Esophagus muscularis mucosa (tissue), 4 donors: ENCODE measurements at regions not wholly inside any gene's neighbourhood (a gene's known extent, or its start where the extent isn't known, plus 50 kb on each side); places are given as distances from the start of the nearest gene placed in this dataset.

ENCODE experiments used
- DNase-seq: peaks from one replicate; pipeline ENCODE4 v3.0.0-alpha.2; 2017; ENCODE audit errors: extremely low spot score
- H3K27ac ChIP-seq, 4 donors: fragments of 200-600 bp; sonication (generic); replicated peaks in 1 of 4; 1 replicate in 3 of 4; 2 replicates in 1 of 4; pipeline ENCODE4 v1.5.1; 2016 to 2019; ENCODE audit warnings: mild to moderate bottlenecking in 1 of 4
- H3K27me3 ChIP-seq, 4 donors: fragments of 200-600 bp; sonication (generic); one replicate each; pipeline versions ENCODE4 v1.5.1 to v1.6.0; 2016 to 2019
- H3K36me3 ChIP-seq, 4 donors: fragments of 200-600 bp; sonication (generic); one replicate each; pipeline ENCODE4 v1.5.1; 2016 to 2019
- H3K4me1 ChIP-seq, 4 donors: fragments of 200-600 bp; sonication (generic); one replicate each; pipeline ENCODE4 v1.5.1; 2016 to 2019
- H3K4me3 ChIP-seq, 4 donors: fragments of 200-600 bp; sonication (generic); 1 replicate in 2 of 4; 2 replicates in 2 of 4; pipeline ENCODE4 v1.5.1; 2016 to 2019; ENCODE audit warnings: mild to moderate bottlenecking in 4 of 4, moderate library complexity in 1 of 4
- H3K9me3 ChIP-seq, 4 donors: fragments of 200-600 bp; sonication (generic); 1 replicate in 3 of 4; 2 replicates in 1 of 4; pipeline ENCODE4 v1.5.1; 2016 to 2019
- EP300 ChIP-seq: sonication (generic); formaldehyde crosslinking; IDR thresholded peaks from one replicate; pipeline ENCODE4 v1.6.1; 2017; ENCODE audit warnings: antibody characterized with exemption
- POLR2A ChIP-seq: fragments of 450-650 bp; IDR thresholded peaks from one replicate; pipeline ENCODE4 v1.6.1; 2017; ENCODE audit warnings: antibody characterized with exemption, moderate library complexity, mild to moderate bottlenecking, low read depth
- POLR2AphosphoS5 ChIP-seq, 2 donors: sonication (generic); formaldehyde crosslinking; IDR thresholded peaks; one replicate each; pipeline ENCODE4 v1.6.1; 2017; ENCODE audit warnings: antibody characterized with exemption in 2 of 2
- WGBS: methylation state at CpG from one replicate; pipeline ENCODE4 v1.1.5; 2018; 5-methylcytosine and 5-hydroxymethylcytosine counted together
- intact Hi-C: fragments of 100-400 bp; cut with DNase I; formaldehyde crosslinking; loops from one replicate; pipeline ENCODE4 v1.15.1; 2023
- TF ChIP-seq, protein P1 (sequence below), 3 experiments: fragments of 200-600 bp in 2 of 3; fragments of 450-650 bp in 1 of 3; sonication (generic) in 2 of 3; IDR thresholded peaks; one replicate each; pipeline ENCODE4 v1.5.1; 2017 to 2019; ENCODE audit warnings: antibody characterized with exemption in 3 of 3, mild to moderate bottlenecking in 2 of 3, moderate library complexity in 1 of 3

DNA sequence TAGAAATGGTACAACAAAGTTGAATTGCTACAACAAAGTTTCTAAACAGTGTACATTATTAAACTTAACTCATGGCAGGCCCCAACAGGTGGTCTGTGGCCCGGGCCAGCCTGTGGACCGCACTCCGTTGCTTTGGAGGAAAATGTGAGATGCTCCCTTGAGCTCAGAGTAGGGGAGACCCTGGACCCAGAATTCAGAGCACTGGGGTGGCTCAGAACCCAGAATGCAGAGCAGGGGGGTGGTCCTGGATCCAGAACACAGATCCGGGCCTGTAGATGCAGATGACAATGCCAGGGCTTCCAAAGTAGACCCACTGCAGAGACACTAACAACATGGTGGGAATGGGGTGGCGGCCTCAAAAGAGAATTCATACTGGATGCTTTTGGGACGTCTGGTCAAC is 311.0 kb downstream of the NDUFA10 start:
- Histone ChIP-seq H3K27me3 (no peaks in the 10 kb centered on the region), H3K36me3 (no peaks in the 10 kb centered on the region), H3K4me1 (peaks cover 0 to 8% (median 3%) of the 10 kb centered on the region in 4 donors), H3K4me3 (no peak overlapping the region), H3K27ac (no peak overlapping the region), H3K9me3 (peaks cover 0 to 23% (median 18%) of the 10 kb centered on the region in 4 donors)
- intact Hi-C loops, result no loop called here
- 67% methylated on average over 5 of the region's 6 CpGs for WGBS
- no peak for DNase-seq
- TF ChIP-seq POLR2AphosphoS5 (IDR thresholded peaks at IDR 0.05) (no peak), POLR2A (no peak), EP300 (no peak)
- TF ChIP-seq, protein P1, sequence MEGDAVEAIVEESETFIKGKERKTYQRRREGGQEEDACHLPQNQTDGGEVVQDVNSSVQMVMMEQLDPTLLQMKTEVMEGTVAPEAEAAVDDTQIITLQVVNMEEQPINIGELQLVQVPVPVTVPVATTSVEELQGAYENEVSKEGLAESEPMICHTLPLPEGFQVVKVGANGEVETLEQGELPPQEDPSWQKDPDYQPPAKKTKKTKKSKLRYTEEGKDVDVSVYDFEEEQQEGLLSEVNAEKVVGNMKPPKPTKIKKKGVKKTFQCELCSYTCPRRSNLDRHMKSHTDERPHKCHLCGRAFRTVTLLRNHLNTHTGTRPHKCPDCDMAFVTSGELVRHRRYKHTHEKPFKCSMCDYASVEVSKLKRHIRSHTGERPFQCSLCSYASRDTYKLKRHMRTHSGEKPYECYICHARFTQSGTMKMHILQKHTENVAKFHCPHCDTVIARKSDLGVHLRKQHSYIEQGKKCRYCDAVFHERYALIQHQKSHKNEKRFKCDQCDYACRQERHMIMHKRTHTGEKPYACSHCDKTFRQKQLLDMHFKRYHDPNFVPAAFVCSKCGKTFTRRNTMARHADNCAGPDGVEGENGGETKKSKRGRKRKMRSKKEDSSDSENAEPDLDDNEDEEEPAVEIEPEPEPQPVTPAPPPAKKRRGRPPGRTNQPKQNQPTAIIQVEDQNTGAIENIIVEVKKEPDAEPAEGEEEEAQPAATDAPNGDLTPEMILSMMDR (IDR thresholded peaks at IDR 0.05), result no peak

DNA sequence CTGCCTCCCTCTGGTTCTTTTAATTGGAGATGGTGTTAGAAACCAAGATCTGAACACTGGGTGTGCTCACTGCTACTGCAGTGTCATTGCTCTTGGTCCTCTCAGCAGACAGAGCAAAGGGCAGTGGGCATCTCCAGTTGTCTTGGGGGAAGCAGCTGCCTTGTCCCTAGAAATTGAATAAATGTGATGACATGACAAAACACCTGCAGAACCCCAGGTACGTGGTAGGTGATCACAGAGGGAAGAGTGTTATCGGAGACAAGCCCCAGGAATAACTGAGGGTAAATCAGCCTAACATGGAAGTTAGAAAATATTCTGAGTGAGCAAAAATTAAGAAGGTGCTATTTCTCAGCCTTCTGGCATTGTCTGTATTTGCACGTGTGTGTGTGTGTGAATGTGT is 311.9 kb upstream of the HDAC4 start:
- H3K36me3 ChIP-seq, result no peaks in the 10 kb centered on the region
- DNase-seq, result no peak
- 93% methylated on average over 3 of the region's 3 CpGs for WGBS
- H3K9me3 ChIP-seq, result peaks cover 0 to 24% (median 18%) of the 10 kb centered on the region in 4 donors
- intact Hi-C loops, result no loop called here
- TF ChIP-seq EP300 (no peak), POLR2A (no peak), POLR2AphosphoS5 (IDR thresholded peaks at IDR 0.05) (no peak)
- TF ChIP-seq, protein P1 (IDR thresholded peaks at IDR 0.05), result no peak
- H3K4me3 ChIP-seq, result no peak overlapping the region
- H3K27ac ChIP-seq, result no peak overlapping the region
- H3K4me1 ChIP-seq, result peaks cover 0 to 8% (median 3%) of the 10 kb centered on the region in 4 donors
- no peaks in the 10 kb centered on the region for H3K27me3 ChIP-seq

DNA sequence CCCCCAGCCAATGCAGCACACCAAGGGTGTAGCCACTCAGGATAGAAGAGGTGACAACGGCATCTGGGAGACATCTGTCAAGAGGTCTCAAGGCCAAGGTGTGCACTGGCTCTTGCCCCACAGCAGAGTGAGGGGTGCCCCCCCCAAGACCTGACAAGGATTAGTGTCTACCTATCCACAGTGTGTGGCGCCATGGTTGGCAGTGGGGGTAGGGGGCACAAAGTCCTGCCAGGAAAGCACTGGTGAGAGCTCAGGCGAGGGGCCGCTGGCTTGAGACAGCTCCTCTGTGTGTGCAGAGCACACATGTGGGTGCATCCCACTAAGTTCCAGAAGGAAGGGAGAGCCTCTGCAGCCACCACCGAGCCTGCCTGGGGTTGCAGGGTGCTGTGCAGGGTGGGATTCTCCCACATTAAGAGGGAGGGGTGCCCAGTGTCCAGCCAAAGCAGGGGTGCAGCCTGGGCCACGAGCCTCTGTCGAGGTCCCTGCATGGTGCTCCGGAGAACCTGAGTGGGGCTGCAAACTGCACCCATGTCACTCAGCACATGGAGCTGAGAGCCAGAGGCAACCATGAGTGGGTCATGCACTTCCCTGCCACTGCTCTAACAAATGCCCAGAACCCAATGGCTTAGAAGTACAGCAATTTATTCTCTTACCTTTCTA is 311.2 kb upstream of the HDAC4 start:
- WGBS, result 100% methylated on average over 1 of the region's 8 CpGs
- H3K36me3 ChIP-seq, result no peaks in the 10 kb centered on the region
- no peak for TF ChIP-seq EP300
- TF ChIP-seq, protein P1 (IDR thresholded peaks at IDR 0.05), result no peak
- TF ChIP-seq POLR2A, result no peak
- no peak for TF ChIP-seq POLR2AphosphoS5 (IDR thresholded peaks at IDR 0.05)
- DNase-seq, result no peak
- no peak overlapping the region for H3K27ac ChIP-seq
- H3K4me3 ChIP-seq, result no peak overlapping the region
- intact Hi-C loops, result no loop called here
- no peaks in the 10 kb centered on the region for H3K27me3 ChIP-seq
- H3K9me3 ChIP-seq, result peaks cover 0 to 24% (median 18%) of the 10 kb centered on the region in 4 donors
- peaks cover 0 to 5% (median 0%) of the 10 kb centered on the region in 4 donors for H3K4me1 ChIP-seq

DNA sequence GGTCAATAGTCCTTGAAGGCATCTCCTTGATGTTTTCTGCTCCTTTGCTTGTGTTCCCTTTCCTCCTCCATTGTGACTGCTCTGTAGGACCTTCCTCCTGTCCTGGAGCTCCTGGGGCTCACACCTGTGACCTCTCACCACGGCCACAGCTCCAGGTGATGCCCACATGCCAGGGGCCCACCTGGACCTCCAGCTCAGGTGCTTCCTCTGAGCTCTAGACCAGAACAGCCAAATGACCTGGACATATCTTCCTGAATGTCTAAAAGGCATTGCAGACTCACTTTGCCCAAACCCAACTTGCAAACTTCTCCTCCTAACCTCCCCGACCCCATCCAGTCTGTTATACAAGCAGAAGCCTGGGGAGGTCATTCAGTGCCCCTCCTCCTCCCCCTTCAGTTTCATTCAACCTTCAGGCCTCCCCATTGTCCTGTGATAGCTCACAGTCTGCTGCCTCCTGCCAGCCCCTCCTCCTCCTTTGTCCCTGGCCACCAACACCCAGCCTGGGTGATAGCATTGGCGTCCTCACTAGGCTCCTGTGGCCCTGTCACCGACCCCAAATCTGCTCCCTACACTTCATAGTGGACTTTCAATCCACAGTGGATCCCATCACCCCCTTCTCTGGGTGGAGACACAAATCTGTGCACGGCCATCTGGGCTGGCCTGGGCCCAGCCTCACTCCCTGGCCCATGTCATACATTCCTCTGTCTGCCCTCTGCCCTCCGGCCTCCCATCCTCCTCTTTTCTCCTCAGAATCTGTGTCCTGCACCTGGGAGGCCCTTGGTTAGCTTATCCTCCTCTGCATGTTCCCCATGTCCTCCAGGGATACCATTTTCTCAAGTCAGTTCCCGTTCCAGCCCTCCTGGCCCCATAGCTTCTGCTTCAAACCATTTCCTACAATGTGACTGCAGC is 310.4 kb upstream of the HDAC4 start:
- Histone ChIP-seq H3K27ac (no peak overlapping the region), H3K4me1 (peaks cover 2 to 6% (median 5%) of the 10 kb centered on the region in 4 donors), H3K4me3 (no peak overlapping the region), H3K27me3 (no peaks in the 10 kb centered on the region), H3K9me3 (peaks cover 0 to 24% (median 18%) of the 10 kb centered on the region in 4 donors), H3K36me3 (no peaks in the 10 kb centered on the region)
- intact Hi-C loops, result no loop called here
- no peak for TF ChIP-seq EP300
- TF ChIP-seq, protein P1 (IDR thresholded peaks at IDR 0.05), result no peak
- no peak for TF ChIP-seq POLR2AphosphoS5 (IDR thresholded peaks at IDR 0.05)
- TF ChIP-seq POLR2A, result no peak
- WGBS, result 89% methylated on average over 7 of the region's 7 CpGs
- DNase-seq, result no peak
